GM23248 (cell line): ENCODE measurements at regions not wholly inside any gene's neighbourhood (a gene's known extent, or its start where the extent isn't known, plus 50 kb on each side); places are given as distances from the start of the nearest gene placed in this dataset.

Source experiments
- DNase-seq: peaks from one replicate; pipeline ENCODE4 v3.0.0-alpha.2; 2015
- H2AFZ ChIP-seq: fragments of 200-600 bp; sonication (generic); 2 replicates; pipeline ENCODE4 v1.6.1; 2016; ENCODE audit warnings: antibody characterized with exemption
- H3F3A ChIP-seq: fragments of 200-600 bp; sonication (generic); 2 replicates; pipeline ENCODE4 v1.6.1; 2016; ENCODE audit warnings: mild to moderate bottlenecking, antibody characterized with exemption, mixed run types; ENCODE audit not compliant: insufficient read depth
- H3K27ac ChIP-seq: fragments of 200-600 bp; sonication (generic); 2 replicates; pipeline ENCODE4 v1.5.1; 2016; ENCODE audit warnings: mild to moderate bottlenecking
- H3K27me3 ChIP-seq: fragments of 200-600 bp; sonication (generic); replicated peaks from 2 replicates; pipeline ENCODE4 v1.6.1; 2016; ENCODE audit warnings: mild to moderate bottlenecking; ENCODE audit not compliant: insufficient read depth
- H3K36me3 ChIP-seq: fragments of 200-600 bp; sonication (generic); 2 replicates; pipeline ENCODE4 v1.6.1; 2016; ENCODE audit warnings: low read depth, mild to moderate bottlenecking
- H3K4me1 ChIP-seq: fragments of 200-600 bp; sonication (generic); 2 replicates; pipeline ENCODE4 v1.6.1; 2016; ENCODE audit warnings: mild to moderate bottlenecking; ENCODE audit not compliant: insufficient read depth
- H3K4me2 ChIP-seq: fragments of 200-600 bp; sonication (generic); one replicate; pipeline ENCODE4 v1.6.1; 2016; ENCODE audit warnings: mild to moderate bottlenecking; ENCODE audit not compliant: unreplicated experiment
- H3K4me3 ChIP-seq: fragments of 200-600 bp; sonication (generic); 2 replicates; pipeline ENCODE4 v1.5.1; 2016; ENCODE audit warnings: mild to moderate bottlenecking
- H3K79me2 ChIP-seq: fragments of 200-600 bp; sonication (generic); 2 replicates; pipeline ENCODE4 v1.6.1; 2016; ENCODE audit warnings: mild to moderate bottlenecking; ENCODE audit not compliant: insufficient read depth
- H3K9ac ChIP-seq: fragments of 200-600 bp; sonication (generic); 2 replicates; pipeline ENCODE4 v1.6.1; 2016; ENCODE audit warnings: mild to moderate bottlenecking
- H3K9me2 ChIP-seq: fragments of 200-600 bp; sonication (generic); 2 replicates; pipeline ENCODE4 v1.6.1; 2016; ENCODE audit warnings: mixed run types, mild to moderate bottlenecking, moderate library complexity; ENCODE audit not compliant: insufficient read depth
- H3K9me3 ChIP-seq: fragments of 200-600 bp; sonication (generic); one replicate; pipeline ENCODE4 v1.6.1; 2017; ENCODE audit warnings: low read depth
- H4K20me1 ChIP-seq: fragments of 200-600 bp; sonication (generic); 2 replicates; pipeline ENCODE4 v1.6.0; 2016; ENCODE audit not compliant: insufficient read depth
- EZH2 ChIP-seq: fragments of 200-600 bp; sonication (generic); IDR thresholded peaks from 2 replicates; pipeline ENCODE4 v1.6.1; 2018; ENCODE audit warnings: antibody characterized with exemption, mild to moderate bottlenecking; ENCODE audit not compliant: insufficient read depth, poor library complexity, severe bottlenecking
- EZH2phosphoT487 ChIP-seq: fragments of 200-600 bp; sonication (generic); IDR thresholded peaks from 2 replicates; pipeline ENCODE4 v1.6.1; 2018; ENCODE audit warnings: antibody characterized with exemption, moderate library complexity, mild to moderate bottlenecking, low read depth; ENCODE audit not compliant: insufficient read depth
- WGBS, 2 experiments: methylation state at CpG; one replicate each; pipeline ENCODE4 v1.1.6; 2015 to 2017; ENCODE audit warnings: low lambda C conversion rate in 2 of 2, low coverage in 1 of 2; ENCODE audit errors: missing lambda C conversion rate in 2 of 2; 5-methylcytosine and 5-hydroxymethylcytosine counted together
- in situ Hi-C: fragments of 300-500 bp; cut with MboI; formaldehyde crosslinking; loops from 2 replicates; pipeline ENCODE4 v1.15.0; 2020

DNA sequence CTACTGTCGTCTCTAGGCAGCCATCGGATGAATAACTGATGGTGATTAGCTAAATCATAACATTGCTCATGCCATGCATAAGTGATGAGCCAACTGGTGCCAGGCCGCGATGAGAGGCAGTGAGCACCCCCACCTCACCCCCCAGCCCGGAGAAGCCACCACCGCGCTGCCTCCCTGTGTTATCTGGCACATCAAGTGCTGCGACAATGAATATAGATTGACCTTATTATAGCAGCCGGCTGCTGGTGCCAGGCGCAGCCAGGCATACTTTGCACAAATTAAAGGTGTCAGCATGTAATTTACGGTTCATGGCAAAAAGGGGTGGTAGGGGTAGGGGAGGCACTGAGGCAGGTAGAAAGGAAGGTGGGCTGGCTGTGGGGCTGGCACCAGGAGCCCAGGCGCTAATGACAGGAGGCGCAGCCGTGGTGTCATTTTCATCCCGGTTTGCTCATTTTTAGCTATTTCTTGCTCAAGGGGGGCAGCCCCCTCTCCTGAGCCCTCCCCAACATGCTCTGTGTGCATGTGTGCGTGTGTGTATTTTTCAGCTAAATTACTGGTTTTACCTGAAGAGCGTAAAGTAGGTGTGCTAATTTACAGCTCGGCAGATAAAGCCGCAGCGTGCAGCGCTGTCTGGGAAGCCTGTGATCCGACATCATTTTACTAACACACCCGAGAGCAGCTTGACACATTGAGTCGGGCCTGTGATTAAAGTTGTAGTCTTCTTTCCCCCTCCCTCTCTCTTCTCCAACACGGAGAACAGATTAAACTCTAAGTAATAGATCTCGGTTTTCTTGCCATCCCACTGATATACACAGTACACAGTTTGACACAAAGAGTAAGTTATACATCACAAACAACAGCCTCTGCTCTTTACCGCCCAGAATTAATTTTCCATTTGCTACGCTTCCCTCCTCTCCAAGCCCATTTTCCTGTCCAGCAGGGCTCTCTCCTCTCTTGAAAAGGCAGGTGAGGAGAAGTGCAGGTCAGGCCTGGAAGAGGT, 212.3 kb downstream of the RPLP1 start:
- 77 to 78% methylated on average over 28 of the region's 28 CpGs for WGBS, 2 experiments
- Histone ChIP-seq H3K4me3 (no peak overlapping the region), H2AFZ (no peak overlapping the region), H4K20me1 (no peaks in the 10 kb centered on the region), H3K4me1 (no peaks in the 10 kb centered on the region), H3K9me3 (no peaks in the 10 kb centered on the region), H3K9ac (no peak overlapping the region), H3K9me2 (no peaks in the 10 kb centered on the region), H3F3A (no peaks in the 10 kb centered on the region), H3K4me2 (no peak overlapping the region), H3K79me2 (no peaks in the 10 kb centered on the region), H3K36me3 (no peaks in the 10 kb centered on the region), H3K27ac (no peak overlapping the region), H3K27me3 (peaks cover 7% of the 10 kb centered on the region)
- no peak for DNase-seq
- in situ Hi-C loops = no loop called here
- TF ChIP-seq EZH2 (no peak), EZH2phosphoT487 (no peak)

GRCh38 chr15:69665641-69666111, 213.1 kb downstream of the RPLP1 start:
- Histone ChIP-seq H3K9me2 (no peaks in the 10 kb centered on the region), H3F3A (no peaks in the 10 kb centered on the region), H3K4me2 (no peak overlapping the region), H3K9me3 (no peaks in the 10 kb centered on the region), H2AFZ (no peak overlapping the region), H3K27me3 (peaks cover 1% of the 10 kb centered on the region; the same call in 1 of the 2 replicates), H3K27ac (no peak overlapping the region), H3K9ac (no peak overlapping the region), H4K20me1 (no peaks in the 10 kb centered on the region), H3K4me3 (no peak overlapping the region), H3K4me1 (no peaks in the 10 kb centered on the region), H3K36me3 (no peaks in the 10 kb centered on the region), H3K79me2 (no peaks in the 10 kb centered on the region)
- in situ Hi-C loops = no loop called here
- no peak for DNase-seq
- TF ChIP-seq EZH2 (no peak), EZH2phosphoT487 (no peak)
- WGBS, 2 experiments = 60 to 67% methylated on average over 9 to 10 of the region's 10 CpGs

- no peaks in the 10 kb centered on the region for H3K9me2 ChIP-seq
- H4K20me1 ChIP-seq = no peaks in the 10 kb centered on the region
- H3K4me1 ChIP-seq = no peaks in the 10 kb centered on the region
- 64 to 67% methylated on average over 9 to 10 of the region's 10 CpGs for WGBS, 2 experiments
- no peak for TF ChIP-seq EZH2
- TF ChIP-seq EZH2phosphoT487 = no peak
- DNase-seq = peak; percentile 54
- no peaks in the 10 kb centered on the region for H3K27me3 ChIP-seq
- H3K9me3 ChIP-seq = no peaks in the 10 kb centered on the region
- H3K27ac ChIP-seq = no peak overlapping the region
- in situ Hi-C loops = no loop called here
- no peaks in the 10 kb centered on the region for H3K79me2 ChIP-seq
- H3K4me3 ChIP-seq = no peak overlapping the region
- no peaks in the 10 kb centered on the region for H3F3A ChIP-seq
- H3K36me3 ChIP-seq = no peaks in the 10 kb centered on the region
- H3K9ac ChIP-seq = no peak overlapping the region
- no peak overlapping the region for H3K4me2 ChIP-seq
- no peak overlapping the region for H2AFZ ChIP-seq
Observed at GRCh38 chr15:69666441-69666882, 213.8 kb downstream of the RPLP1 start.

- in situ Hi-C loops = no loop called here
- no peaks in the 10 kb centered on the region for H3K9me3 ChIP-seq
- H3K9me2 ChIP-seq = no peaks in the 10 kb centered on the region
- H3K4me2 ChIP-seq = no peak overlapping the region
- no peaks in the 10 kb centered on the region for H3K79me2 ChIP-seq
- no peak for DNase-seq
- H2AFZ ChIP-seq = no peak overlapping the region
- no peaks in the 10 kb centered on the region for H4K20me1 ChIP-seq
- WGBS, 2 experiments = 73 to 80% methylated on average over 12 to 19 of the region's 19 CpGs
- H3K27me3 ChIP-seq = no peaks in the 10 kb centered on the region
- H3K27ac ChIP-seq = no peak overlapping the region
- TF ChIP-seq EZH2 (no peak), EZH2phosphoT487 (no peak)
- no peak overlapping the region for H3K9ac ChIP-seq
- no peaks in the 10 kb centered on the region for H3F3A ChIP-seq
- no peaks in the 10 kb centered on the region for H3K36me3 ChIP-seq
- no peaks in the 10 kb centered on the region for H3K4me1 ChIP-seq
- no peak overlapping the region for H3K4me3 ChIP-seq
Observed at GRCh38 chr15:69666921-69667811, 214.5 kb downstream of the RPLP1 start.
